ENCODE measurements at regions not wholly inside any gene's neighbourhood (a gene's known extent, or its start where the extent isn't known, plus 50 kb on each side); places are given as distances from the start of the nearest gene placed in this dataset.
"Not testable (repeated sequence)": the region's sequence is repeated elsewhere in the genome, so short reads cannot be mapped to it uniquely, and the experiment has no call there.

- no peak overlapping the region for H3K27ac Mint-ChIP-seq
- ATAC-seq (no peak), DNase-seq (no peak)
- no peak overlapping the region for H3K4me3 Mint-ChIP-seq
- ChIA-PET CTCF (no interaction called here), POLR2A (no interaction called here)
- no peaks in the 10 kb centered on the region for H3K9me3 Mint-ChIP-seq (ENCODE audit: insufficient read depth)
- H3K4me1 Mint-ChIP-seq (ENCODE audit: low read depth) = no peaks in the 10 kb centered on the region
- peaks cover 8% of the 10 kb centered on the region for H3K36me3 Mint-ChIP-seq (ENCODE audit: low read depth)
- peaks cover 2% of the 10 kb centered on the region for H3K27me3 Mint-ChIP-seq (ENCODE audit: low read depth)
These were observed 60.0 kb upstream of the PSME4 start for GRCh38 chr2:54030806-54031205.

DNA sequence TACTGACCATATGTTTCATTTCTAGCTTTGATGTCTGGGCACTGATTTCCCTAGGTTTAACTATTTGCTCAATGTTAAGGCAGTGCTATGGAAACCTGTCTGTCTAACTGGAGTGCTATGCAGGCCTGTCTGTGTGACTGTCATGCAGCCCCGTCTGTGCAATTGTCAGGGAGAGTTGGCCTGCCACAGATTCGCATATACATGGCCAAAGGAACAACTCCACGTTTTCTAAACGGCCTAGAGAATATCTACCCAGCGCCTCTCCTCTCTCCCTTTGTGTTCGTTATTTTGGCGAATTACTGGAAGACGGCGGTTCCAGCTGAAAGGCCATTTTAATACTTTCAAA, 59.6 kb upstream of the PSME4 start:
- Mint-ChIP-seq H3K4me1 (ENCODE audit: low read depth) (no peaks in the 10 kb centered on the region), H3K9me3 (ENCODE audit: insufficient read depth) (no peaks in the 10 kb centered on the region), H3K36me3 (ENCODE audit: low read depth) (peaks cover 8% of the 10 kb centered on the region), H3K27me3 (ENCODE audit: low read depth) (peaks cover 2% of the 10 kb centered on the region), H3K27ac (no peak overlapping the region), H3K4me3 (no peak overlapping the region)
- no peak for DNase-seq
- no peak for ATAC-seq
- POLR2A ChIA-PET = no interaction called here
- CTCF ChIA-PET = interaction anchor here (1.1 kb wide), 1 partner anchor 77 kb away, joined by 3 read pairs; no protein-coding TSS in a partner anchor

DNA sequence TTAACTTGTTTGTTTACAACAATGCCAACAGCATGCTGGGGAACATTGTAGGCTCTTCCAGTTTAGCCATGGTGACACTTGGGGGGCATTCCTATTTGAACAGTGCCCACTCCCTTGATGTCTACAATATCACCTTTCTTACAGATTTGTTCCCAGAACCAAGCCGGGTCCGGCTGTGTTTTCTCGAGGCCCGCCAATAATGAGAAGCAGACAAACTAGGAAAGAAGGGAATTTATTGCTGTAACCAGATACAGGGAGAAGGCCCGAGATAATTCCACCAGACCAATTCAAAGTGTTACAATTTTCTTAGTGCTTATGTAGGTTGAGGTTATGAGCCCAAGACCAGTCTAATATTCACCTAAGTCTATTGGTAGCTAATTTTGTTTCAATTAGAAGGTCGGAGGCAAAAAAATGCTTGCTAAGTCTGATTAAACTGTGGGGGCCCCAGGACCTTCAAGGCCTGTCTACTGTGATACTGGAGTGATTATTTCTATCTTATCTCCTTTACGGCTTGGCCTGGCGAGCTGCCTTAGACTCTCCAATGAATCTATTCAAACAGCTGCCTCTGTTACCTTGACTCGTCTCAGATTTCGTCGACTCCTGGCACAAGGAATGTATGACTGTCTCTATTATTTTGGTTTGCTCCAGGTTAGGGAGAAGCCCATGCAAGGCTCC, 59.1 kb upstream of the PSME4 start:
- H3K27ac Mint-ChIP-seq = no peak overlapping the region
- no peaks in the 10 kb centered on the region for H3K4me1 Mint-ChIP-seq (ENCODE audit: low read depth)
- ChIA-PET POLR2A (interaction anchor here (0.6 kb wide), 1 partner anchor 55 kb away, joined by 3 read pairs; no protein-coding TSS in a partner anchor), CTCF (interaction anchor here (1.1 kb wide), 1 partner anchor 77 kb away, joined by 3 read pairs; no protein-coding TSS in a partner anchor)
- no peaks in the 10 kb centered on the region for H3K9me3 Mint-ChIP-seq (ENCODE audit: insufficient read depth)
- ATAC-seq (no peak), DNase-seq (no peak)
- H3K27me3 Mint-ChIP-seq (ENCODE audit: low read depth) = peaks cover 2% of the 10 kb centered on the region
- H3K4me3 Mint-ChIP-seq = no peak overlapping the region
- peaks cover 8% of the 10 kb centered on the region for H3K36me3 Mint-ChIP-seq (ENCODE audit: low read depth)

GRCh38 chr2:54025463-54026075, 54.8 kb upstream of the PSME4 start:
- DNase-seq; H3K4me1 Mint-ChIP-seq (ENCODE audit: low read depth); POLR2A ChIA-PET; H3K4me3 Mint-ChIP-seq; ATAC-seq; H3K27ac Mint-ChIP-seq; H3K27me3 Mint-ChIP-seq (ENCODE audit: low read depth); CTCF ChIA-PET: not testable (repeated sequence)
- H3K36me3 Mint-ChIP-seq (ENCODE audit: low read depth) = peaks cover 16% of the 10 kb centered on the region
- peaks cover 12% of the 10 kb centered on the region for H3K9me3 Mint-ChIP-seq (ENCODE audit: insufficient read depth)

DNA sequence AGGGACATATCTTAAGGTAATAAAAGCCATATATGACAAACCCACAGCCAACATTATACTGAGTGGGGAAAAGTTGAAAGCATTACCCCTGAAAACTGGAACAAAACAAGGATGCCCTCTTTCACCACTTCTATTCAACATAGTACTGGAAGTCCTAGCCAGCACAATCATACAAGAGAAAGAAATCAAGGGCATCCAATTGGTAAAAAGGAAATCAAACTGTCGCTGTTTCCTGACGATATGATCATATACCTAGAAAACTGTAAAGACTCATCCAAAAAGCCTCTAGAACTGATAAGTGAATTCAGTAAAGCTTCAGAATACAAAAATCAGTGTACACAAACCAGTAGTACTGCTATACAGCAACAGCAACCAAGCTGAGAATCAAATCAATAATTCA, 53.8 kb upstream of the PSME4 start:
- ChIA-PET CTCF (no interaction called here), POLR2A (no interaction called here)
- Mint-ChIP-seq H3K27me3 (ENCODE audit: low read depth) (peaks cover 2% of the 10 kb centered on the region), H3K9me3 (ENCODE audit: insufficient read depth) (peaks cover 17% of the 10 kb centered on the region), H3K27ac (no peak overlapping the region), H3K36me3 (ENCODE audit: low read depth) (peaks cover 21% of the 10 kb centered on the region), H3K4me1 (ENCODE audit: low read depth) (no peaks in the 10 kb centered on the region), H3K4me3 (no peak overlapping the region)
- DNase-seq = no peak
- no peak for ATAC-seq

DNA sequence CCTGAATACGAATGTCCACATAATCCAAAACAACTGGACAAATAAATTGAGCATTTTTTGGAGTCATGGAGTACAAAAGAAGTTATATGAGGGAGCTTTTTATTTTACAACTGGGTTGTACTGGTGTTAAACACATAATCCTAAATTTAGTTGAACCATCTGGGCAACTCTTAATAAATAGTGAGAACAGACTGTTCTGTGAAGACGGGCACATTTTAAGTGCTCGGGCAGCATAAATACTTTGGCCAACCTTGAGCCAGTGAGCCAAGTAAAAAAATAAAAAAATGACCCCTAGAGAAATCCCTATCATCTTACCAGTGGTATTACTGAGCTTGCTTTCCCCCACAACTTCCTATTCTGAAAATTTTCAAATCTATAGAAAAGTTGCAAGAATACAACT, 50.9 kb upstream of the PSME4 start:
- no peak overlapping the region for H3K4me3 Mint-ChIP-seq
- peaks cover 2% of the 10 kb centered on the region for H3K27me3 Mint-ChIP-seq (ENCODE audit: low read depth)
- H3K9me3 Mint-ChIP-seq (ENCODE audit: insufficient read depth) = peaks cover 17% of the 10 kb centered on the region
- no peaks in the 10 kb centered on the region for H3K4me1 Mint-ChIP-seq (ENCODE audit: low read depth)
- ChIA-PET POLR2A (no interaction called here), CTCF (interaction anchor here (1.5 kb wide), 1 partner anchor 9 kb away, joined by 4 read pairs; no protein-coding TSS in a partner anchor)
- peaks cover 24% of the 10 kb centered on the region for H3K36me3 Mint-ChIP-seq (ENCODE audit: low read depth)
- no peak for DNase-seq
- H3K27ac Mint-ChIP-seq = no peak overlapping the region
- no peak for ATAC-seq

DNA sequence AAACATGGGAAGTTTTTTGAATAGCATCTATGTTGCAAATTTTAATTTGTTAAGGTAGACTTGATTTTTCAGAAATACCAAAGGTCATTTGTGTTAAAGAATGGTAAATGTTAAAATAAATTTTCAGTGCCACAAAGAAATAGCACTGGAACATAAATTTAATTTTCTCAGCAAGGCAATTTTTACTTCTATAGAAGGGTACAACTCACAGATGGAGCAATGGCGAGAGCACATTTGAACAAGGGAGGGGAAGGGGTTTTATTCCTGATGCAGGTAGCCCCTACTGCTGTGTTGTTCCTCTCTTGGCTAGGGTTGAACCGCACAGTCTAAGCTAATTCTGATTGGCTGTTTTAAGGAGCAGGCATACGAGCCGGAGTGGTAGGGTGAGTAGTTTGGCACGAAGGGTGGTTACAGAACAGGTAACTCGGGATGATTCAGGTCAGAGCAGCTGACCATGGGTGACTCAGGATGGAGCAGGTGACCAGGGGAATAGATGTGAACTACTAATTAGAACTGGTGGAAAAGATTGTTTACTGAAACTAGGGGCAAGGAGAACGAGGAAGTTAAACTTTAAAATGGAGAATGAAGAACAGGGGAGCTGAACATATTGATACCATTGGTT, 50.1 kb upstream of the PSME4 start:
- H3K27me3 Mint-ChIP-seq (ENCODE audit: low read depth) = peaks cover under 1% of the 10 kb centered on the region
- no peak for DNase-seq
- H3K27ac Mint-ChIP-seq = no peak overlapping the region
- peaks cover 24% of the 10 kb centered on the region for H3K36me3 Mint-ChIP-seq (ENCODE audit: low read depth)
- ChIA-PET CTCF (interaction anchor here (1.5 kb wide), 1 partner anchor 8 kb away, joined by 4 read pairs; no protein-coding TSS in a partner anchor), POLR2A (no interaction called here)
- no peak for ATAC-seq
- peaks cover 17% of the 10 kb centered on the region for H3K9me3 Mint-ChIP-seq (ENCODE audit: insufficient read depth)
- peaks cover 2% of the 10 kb centered on the region for H3K4me1 Mint-ChIP-seq (ENCODE audit: low read depth)
- no peak overlapping the region for H3K4me3 Mint-ChIP-seq
